ENCODE measurements at regions not wholly inside any gene's neighbourhood (a gene's known extent, or its start where the extent isn't known, plus 50 kb on each side); places are given as distances from the start of the nearest gene placed in this dataset.

DNA sequence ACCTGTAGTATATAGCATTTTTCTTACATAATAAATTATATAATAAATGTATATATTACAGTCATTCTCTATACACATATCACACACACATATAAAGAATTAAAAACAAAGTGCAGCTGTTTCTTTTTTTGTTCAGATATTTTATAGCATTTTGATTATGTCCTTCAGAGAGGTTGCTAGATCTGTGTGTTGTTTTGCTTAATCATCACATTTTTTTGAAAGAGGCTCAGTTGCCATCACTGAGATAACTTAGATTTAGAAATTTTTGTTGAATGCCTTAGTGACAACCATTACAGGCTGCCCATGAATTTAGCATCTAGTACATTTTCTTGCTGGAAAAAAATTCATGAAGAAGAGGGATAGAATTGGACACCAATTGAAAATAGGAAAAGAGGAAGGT, 545.2 kb upstream of the PCDH9 start:
- no peak for TF ChIP-seq EZH2phosphoT487 (IDR thresholded peaks at IDR 0.05; ENCODE audit: borderline replicate concordance, low read length)
- TF ChIP-seq, protein P1, sequence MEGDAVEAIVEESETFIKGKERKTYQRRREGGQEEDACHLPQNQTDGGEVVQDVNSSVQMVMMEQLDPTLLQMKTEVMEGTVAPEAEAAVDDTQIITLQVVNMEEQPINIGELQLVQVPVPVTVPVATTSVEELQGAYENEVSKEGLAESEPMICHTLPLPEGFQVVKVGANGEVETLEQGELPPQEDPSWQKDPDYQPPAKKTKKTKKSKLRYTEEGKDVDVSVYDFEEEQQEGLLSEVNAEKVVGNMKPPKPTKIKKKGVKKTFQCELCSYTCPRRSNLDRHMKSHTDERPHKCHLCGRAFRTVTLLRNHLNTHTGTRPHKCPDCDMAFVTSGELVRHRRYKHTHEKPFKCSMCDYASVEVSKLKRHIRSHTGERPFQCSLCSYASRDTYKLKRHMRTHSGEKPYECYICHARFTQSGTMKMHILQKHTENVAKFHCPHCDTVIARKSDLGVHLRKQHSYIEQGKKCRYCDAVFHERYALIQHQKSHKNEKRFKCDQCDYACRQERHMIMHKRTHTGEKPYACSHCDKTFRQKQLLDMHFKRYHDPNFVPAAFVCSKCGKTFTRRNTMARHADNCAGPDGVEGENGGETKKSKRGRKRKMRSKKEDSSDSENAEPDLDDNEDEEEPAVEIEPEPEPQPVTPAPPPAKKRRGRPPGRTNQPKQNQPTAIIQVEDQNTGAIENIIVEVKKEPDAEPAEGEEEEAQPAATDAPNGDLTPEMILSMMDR (IDR thresholded peaks at IDR 0.05; ENCODE audit: low read depth, low read length, poor library complexity, severe bottlenecking): no peak

All from DOHH2 (cell line).